GM21825 (cell line): ENCODE measurements at regions not wholly inside any gene's neighbourhood (a gene's known extent, or its start where the extent isn't known, plus 50 kb on each side); places are given as distances from the start of the nearest gene placed in this dataset.
A peak's percentile ranks its signal among the peaks of the same experiment; 100 is the strongest.
"Not testable (repeated sequence)": the region's sequence is repeated elsewhere in the genome, so short reads cannot be mapped to it uniquely, and the experiment has no call there.

ENCODE experiments used
- ATAC-seq: cut with Tn5 transposase; IDR thresholded peaks from one replicate; pipeline ENCODE4 v1.9.1; 2021; ENCODE audit warnings: mild to moderate bottlenecking, moderate library complexity; ENCODE audit not compliant: unreplicated experiment

DNA sequence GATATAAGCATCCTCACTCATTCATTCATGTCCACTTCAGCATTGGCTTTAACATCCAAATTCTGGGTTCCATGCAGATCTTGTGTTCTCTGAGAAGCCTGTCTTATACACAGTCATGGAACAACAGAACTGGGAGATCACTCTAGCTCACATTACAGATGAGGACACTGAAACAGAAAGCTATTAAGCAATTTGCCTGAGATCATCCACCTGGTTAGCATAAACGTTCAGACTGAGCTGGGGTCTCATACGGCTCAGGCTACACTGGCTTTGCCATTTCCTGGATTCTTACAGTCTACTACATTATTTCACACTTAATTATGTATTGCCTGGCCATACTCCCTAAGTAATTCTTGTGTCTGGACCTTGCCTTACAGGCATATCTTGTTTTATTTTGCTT is 169.4 kb upstream of the FANCL start:
- ATAC-seq, result no peak

DNA sequence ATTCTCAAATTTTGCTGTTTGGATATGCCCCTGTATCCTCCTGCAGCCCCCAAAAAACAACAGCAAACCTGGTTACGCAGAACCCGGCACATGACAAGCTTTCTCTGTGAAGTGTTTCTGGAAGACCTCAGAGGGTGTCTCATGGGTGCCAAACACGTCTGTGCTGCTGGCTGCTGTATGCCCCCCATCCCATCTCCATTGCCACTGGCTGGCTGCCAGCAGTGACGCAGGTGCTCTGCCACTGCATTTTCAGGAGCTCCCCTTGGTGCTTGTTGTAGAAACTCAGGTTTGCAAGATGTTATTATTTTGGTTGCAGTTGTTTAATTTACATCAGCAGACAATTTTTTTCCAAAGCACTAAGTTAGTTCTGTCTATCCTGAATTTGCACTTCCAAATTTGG is 166.4 kb upstream of the FANCL start:
- no peak for ATAC-seq

DNA sequence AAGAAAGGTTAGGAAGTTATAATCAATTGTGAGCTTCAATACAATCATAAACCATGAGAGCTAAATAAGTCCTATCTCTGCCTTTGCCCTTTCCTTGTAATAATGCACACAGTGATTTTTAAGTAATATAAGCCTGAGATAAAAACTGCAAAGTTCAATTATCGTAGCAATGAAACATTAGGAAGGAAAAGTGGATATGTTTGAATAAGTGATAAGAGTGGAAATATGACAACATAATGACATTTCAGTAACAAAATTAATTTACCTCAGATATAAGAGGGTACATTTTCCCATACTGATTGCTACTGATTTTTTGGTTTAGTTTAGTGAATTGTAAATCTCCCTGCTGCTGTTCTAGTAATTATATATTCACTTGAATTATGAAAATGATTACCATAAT is 164.2 kb upstream of the FANCL start:
- ATAC-seq, result no peak

DNA sequence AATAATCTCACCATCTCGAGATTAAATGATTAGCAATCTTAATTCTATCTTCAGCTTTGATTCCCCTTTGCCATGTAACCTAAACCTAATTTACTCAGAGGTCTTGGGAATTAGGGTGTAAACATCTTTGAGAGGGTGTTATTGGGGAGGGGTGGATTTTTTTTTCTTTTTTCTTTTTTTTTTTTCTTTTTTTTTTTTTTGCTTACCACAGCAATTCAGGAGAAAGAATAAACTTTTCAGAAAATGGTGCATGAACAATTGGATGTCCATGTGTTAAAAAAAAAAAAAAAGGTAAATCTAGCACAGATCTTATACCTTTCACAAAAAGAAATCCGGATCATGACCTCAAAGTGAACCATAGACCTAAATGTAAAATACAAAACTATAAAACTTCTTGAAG is 160.8 kb upstream of the FANCL start:
- ATAC-seq, result no peak

DNA sequence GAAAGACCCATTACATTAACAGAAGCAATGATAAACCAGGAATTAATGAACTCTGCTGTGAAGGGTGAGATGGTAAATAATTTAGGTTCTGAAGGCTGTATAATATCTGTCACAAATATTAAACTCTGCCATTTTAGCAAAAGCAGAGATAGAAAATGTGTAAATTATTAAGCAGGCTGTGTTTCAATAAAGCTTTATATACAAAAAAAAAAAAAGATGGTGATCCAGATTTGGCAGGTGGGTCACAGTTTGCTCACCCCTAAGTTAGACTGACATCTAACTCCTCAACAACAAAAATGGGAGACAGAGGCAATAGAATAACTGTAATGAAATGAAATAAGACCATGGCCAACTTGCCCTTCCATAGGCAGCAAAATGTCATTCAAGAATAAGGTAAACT is 157.3 kb upstream of the FANCL start:
- ATAC-seq, result no peak

DNA sequence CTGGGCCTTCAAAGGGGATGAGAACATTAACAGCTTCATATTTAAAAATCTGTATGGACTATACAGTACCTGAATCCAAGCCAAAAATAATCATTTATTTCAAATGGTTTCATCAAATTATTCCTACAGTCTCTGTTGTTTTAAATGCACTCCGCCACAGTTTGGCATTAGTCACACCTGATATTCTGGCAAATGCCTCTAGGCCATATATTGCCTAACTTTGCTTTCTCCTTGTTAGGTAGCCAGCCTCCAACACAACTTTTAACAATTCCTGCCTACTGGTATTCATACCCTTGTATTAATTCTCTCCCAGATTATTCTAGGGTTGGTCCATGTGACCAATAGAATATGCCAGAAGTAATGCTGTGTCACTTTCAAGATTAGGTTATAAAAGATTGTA is 146.6 kb upstream of the FANCL start:
- no peak for ATAC-seq

DNA sequence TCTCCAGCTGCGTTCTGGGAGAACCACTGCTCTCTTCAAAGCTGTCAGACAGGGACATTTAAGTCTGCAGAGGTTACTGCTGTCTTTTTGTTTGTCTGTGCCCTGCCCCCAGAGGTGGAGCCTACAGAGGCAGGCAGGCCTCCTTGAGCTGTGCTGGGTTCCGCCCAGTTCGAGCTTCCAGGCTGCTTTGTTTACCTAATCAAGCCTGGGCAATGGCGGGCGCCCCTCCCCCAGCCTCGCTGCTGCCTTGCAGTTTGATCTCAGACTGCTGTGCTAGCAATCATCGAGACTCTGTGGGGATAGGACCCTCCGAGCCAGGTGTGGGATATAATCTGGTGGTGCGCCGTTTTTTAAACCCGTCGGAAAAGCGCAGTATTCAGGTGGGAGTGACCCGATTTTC is 145.8 kb upstream of the FANCL start:
- ATAC-seq, result not testable (repeated sequence)

DNA sequence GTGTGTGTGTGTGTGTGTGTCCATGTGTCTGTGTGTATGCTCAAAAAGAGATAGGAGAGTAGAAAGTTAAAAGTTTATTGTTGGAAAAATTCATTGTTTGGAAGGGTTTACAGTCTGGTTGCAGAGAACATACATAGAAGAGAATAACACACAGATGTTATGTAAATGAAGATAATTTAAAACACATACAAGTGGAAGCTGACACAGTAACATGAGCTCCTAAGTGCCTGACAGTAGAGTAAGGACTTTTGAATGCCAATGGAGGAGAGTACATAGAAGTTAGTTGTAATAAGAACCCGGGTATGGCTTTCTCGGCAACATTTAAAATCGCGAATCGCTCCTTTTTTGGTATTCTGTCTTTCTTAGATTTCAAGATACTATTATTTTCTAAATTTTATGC is 137.0 kb upstream of the FANCL start:
- no peak for ATAC-seq

DNA sequence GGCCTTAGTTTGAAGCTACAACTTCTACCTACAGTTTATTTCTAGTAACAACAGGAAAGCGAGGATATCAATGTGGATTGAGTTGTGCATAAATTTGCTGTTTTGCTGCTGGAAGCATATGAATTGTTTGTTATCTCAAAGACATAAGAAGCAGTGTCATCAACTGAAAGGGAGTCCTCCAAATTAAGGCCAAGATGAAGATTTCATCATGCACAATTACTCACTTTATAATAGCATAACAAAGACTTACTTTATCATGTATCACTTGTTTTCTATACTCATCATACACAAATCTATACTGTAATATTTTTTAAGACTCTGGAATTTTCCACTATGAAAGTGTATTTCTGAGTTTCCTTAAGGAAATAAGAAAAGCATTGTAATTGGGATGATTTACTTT is 136.1 kb upstream of the FANCL start:
- no peak for ATAC-seq

DNA sequence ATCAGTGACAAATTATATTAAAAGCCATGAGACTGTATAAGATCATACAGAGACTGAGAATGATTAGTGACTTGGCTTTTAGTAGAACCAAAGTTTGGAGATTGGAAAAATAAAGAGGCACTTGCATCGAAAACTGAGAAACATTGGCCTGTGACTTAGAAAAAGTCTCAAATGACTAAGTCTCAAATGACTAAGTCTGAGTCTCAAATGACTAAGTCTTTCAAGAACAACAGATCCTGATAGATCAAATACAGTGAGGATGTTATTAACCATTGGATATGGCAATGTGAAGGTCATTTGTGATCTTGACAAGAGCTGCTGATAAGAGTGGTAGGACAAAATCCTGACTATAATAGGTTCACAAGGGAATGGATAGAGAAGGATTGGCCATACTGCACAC is 135.5 kb upstream of the FANCL start:
- ATAC-seq, result no peak

DNA sequence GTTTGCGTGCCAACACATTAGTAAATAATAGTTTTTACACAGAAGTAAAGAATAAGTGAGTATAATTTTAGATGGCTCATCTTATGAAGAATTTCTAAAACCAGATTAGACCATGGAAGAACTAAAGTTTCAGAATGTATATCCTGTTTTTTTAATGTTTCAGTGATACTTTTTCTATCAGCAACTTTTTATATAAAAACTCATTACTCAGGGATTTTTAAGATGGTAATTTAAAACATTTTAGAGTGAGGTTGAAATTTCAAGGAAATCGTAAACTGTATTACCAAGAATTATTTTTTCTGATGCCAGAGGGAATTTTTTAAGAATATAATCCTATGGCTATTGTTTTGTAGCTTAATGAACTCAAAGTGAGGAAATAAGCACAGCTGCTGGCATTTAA is 128.5 kb upstream of the FANCL start:
- ATAC-seq, result no peak

DNA sequence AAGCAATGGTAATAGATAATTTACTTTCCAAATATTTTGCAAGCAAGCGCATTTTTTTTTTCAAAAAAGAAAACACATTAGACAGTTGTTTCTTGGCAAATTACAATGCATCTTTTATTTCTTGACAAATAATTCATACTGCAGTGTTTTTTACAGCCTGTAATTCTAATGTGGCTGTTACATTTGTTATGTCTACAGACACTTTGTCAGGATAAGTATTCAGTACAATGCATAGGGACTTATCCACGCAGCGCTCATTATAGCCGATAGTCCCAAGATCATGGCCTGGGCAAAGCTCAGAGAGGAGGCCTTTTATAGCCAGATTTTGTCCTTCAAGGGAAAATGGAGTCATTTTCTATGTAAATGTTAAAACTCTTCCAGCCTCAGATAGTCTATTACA is 123.0 kb upstream of the FANCL start:
- no peak for ATAC-seq

DNA sequence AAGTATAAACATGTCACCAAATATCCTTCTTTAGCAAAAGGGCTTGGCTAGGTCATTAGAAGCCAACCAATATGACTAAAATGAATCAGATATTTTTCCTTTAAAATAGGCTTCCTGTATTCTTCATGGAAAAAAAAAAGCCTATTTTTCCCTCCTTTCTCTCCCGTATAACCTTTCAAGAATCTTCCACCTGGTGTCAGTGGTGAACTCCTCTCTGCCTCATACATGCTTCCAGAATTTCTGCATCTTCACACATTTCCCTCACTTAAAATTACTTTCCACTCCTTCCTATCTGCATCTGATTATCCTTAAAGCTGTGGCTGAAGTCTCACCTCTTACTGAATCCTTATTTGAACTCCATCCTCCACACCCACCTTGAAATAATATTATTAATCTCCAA is 116.9 kb upstream of the FANCL start:
- no peak for ATAC-seq

DNA sequence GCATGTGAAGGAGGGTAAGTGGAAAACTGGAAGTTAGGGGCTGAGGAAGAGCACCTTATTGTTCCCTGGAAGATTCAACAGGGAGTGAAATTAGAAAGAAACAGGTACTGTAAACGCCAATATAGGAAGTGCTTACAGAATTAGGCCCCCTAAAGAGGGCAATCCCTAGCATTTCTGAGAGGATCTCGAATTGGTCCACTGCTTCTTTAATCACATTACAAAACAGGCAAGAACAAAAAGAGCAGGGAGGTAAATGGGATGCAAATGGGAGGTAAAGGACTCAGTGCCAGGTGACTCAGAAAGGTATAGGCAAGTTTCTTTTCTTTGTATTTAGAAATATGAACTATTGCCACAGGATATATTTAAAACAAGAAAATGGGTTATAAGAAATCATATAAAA is 116.4 kb upstream of the FANCL start:
- ATAC-seq, result no peak

DNA sequence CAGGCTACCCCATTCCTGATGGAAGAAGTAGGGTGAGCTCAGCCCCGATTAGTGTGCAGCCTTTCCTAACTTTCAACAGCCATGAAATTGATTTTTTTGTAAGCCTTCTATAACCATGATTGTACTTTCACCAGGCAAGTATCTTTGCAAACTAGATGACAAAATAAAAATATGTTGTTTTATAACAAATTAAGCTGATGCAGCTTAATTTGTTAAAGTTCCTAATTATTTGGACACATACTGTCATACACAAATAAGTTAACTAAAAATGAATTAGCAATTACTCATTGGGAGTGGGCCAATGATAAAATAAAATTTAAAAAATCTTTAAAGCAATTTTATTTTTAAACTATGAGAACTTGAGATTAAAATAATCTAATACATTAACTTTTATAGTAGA is 113.1 kb upstream of the FANCL start:
- no peak for ATAC-seq

DNA sequence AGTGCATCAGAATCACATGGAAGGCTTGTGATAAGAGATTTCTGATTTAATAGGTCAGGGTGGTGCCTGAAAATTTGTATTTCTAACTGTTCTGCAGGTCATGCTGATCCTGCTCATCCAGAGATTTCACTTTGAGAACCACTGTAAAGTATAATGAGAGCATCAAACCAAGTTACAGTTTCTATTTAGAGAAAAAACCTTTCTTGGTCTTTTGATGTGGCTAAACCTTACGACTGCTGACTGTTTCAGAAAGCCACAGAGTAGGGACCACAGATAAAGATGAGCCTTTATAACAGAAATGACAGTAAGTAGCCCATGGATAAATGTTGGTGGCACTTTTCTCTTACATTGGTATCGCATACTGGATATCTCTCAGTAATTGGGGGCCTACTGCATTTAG is 109.4 kb upstream of the FANCL start:
- ATAC-seq, result peak; percentile 90

DNA sequence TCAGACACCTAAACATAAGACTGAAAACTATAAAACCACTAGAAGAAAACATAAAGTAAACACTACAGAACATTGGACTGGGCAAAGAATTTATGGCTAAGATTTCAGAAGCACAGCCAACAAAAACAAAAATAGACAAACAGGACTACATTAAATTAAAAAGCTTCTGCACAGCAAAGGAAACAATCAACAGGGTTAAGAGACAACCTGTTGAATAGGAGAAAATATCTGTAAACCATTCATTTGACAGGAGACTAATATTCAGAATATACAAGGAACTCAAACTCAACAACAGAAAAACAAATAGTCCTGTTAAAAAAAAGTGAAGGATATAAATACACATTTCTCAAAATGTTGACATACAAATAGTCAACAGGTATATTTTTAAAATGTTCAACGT is 106.7 kb upstream of the FANCL start:
- no peak for ATAC-seq

DNA sequence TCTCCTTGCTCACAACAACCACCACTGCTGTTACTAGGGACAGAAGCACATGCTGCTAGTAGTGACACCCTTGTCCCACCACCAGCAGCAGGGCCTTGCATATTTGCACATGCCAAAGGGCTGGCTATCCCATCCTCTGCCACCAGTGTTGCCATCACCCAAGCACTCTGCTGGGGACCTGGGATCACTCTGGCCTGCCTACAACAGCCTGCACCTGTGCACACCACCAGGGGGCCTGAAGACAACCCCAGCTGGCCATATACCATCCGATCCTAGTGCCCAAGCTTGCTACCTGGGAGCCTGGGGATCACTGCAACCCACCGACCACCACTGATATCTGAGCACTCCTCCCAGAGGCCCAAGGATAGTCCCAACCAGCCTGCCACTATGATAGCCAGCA is 99.9 kb upstream of the FANCL start:
- ATAC-seq, result no peak

DNA sequence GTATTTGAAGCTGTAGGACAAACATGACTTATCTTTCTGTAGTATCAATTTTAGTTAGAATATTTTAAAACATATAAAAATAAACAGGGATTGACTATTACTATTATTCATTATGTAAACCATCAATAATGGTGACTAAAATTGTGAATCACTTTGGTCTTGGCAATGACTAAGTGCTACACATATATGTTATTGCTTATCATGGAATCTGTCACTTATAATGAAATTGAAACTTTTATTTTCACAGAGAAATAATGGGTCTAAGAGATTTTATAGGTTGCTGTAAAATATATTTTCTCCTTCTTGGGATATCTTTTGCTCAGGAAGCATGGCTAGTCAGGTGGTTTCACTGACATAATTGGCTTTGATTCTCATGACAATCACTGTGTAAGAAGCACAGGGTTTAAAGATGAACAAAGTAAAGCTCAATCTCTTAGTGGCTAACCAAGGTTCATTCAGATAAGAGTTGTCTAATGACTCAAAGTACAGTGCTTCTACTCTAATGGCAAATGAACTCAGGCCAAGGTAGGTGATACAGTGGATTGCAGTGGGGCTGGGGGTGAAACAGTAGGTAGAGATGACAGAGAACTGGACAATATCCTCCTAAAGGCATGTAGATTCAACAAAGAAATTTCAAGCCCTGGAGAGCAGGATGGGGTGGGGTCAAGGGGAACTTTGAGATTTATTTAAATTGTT is 98.6 kb upstream of the FANCL start:
- ATAC-seq, result no peak

DNA sequence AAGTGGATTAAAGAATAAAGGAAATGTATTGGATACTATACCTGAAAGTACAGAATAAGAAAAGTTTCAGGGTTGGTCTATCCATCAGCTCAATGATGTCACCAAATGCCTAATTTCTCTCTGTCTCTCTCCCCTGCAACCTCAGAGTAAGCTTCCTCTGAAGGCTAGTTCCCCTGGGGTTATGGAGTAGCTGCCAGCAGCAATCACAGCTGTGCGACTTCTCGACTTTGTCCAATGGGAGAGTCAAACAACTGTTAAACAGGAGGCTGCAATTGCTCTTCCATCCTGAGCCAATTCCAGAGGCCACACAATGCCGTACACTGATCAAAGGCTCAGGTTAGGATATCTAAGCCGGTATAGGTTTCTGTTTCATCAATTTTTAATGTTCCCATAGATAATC is 95.3 kb upstream of the FANCL start:
- no peak for ATAC-seq

DNA sequence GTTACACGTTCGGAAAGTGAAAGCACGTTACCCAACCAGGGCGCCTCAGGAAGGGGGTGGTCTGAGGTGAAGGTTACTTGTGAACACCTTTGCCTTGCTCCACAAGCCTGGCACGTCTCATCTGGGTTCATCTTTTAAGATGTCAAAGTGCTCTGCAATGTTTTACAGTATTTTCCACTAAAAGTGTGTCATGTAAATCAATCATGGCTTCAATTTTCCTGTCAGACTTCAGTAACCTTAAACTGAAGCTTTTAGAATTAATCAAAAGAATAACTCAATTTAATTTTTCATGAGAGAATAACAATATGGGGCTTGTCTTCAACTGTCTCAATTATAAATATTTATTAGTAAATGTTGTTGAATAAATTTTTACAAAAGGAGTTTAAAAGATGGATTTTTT is 93.3 kb upstream of the FANCL start:
- no peak for ATAC-seq

DNA sequence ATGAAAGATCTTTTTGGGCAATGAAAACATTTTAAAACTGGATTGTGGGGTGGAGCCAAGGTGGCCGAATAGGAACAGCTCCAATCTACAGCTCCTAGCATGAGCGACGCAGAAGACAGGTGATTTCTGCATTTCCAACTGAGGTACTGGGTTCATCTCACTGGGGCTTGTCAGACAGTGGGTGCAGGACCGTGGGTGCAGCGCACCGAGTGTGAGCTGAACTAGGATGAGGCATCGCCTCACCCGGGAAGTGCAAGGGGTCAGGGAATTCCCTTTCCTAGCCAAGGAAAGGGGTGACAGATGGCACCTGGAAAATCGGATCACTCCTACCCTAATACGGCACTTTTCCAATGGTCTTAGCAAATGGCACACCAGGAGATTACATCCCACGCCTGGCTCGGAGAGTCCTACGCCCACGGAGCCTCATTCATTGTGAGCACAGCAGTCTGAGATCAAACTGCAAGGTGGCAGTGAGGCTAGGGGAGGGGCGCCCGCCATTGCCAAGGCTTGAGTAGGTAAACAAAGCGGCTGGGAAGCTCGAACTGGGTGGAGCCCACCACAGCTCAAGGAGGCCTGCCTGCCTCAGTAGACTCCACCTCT is 84.3 kb upstream of the FANCL start:
- not testable (repeated sequence) for ATAC-seq

DNA sequence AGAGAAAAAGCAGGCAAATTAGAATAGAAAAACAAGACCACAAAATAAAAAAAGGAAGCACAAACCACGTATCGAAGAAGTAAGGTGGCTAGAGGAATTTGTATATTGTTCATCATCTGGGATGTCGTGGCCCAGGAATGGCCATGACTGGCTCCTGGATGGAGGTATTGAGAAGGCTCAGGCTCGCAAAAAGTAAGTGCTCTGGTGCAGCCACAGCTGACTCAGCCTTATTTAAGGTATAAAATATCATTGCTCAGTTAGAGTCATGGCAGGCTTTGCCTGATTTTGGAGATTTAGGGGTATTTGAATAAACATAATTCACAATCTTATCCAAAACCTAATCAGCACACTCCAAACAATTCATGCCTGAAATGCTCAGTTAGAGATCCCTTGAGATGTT is 78.4 kb upstream of the FANCL start:
- ATAC-seq, result no peak
